CD8-positive, alpha-beta memory T cell (primary cell): ENCODE measurements at regions not wholly inside any gene's neighbourhood (a gene's known extent, or its start where the extent isn't known, plus 50 kb on each side); places are given as distances from the start of the nearest gene placed in this dataset.
"Not testable (repeated sequence)": the region's sequence is repeated elsewhere in the genome, so short reads cannot be mapped to it uniquely, and the experiment has no call there.

Experiments
- CTCF ChIA-PET: fragments of 350-600 bp; sonication (Branson Sonifier 250); formaldehyde crosslinking; loops from one replicate; lab custom pipeline; 2021; ENCODE audit warnings: antibody characterized with exemption; lab: Charles Lee
- POLR2A ChIA-PET: fragments of 350-600 bp; sonication (Branson Sonifier 250); formaldehyde crosslinking; loops from one replicate; lab custom pipeline; 2021; ENCODE audit warnings: antibody characterized with exemption; lab: Charles Lee
- DNase-seq, 5 donors: peaks; one replicate each; pipeline versions ENCODE4 v3.0.0 to v3.0.0-alpha.2; 2020 to 2022; ENCODE audit warnings: mixed read lengths in 1 of 5
- H3K27ac ChIP-seq: one replicate; pipeline ENCODE4 v1.7.0; 2013; ENCODE audit warnings: low read depth, mild to moderate bottlenecking, low read length, moderate library complexity
- H3K27me3 ChIP-seq: 2 replicates; pipeline ENCODE4 v1.7.0; 2013; ENCODE audit warnings: low read length, mild to moderate bottlenecking; ENCODE audit not compliant: insufficient read depth, poor library complexity, severe bottlenecking
- H3K36me3 ChIP-seq: 2 replicates; pipeline ENCODE4 v1.7.0; 2013; ENCODE audit warnings: mild to moderate bottlenecking, low read length, moderate library complexity; ENCODE audit not compliant: insufficient read depth
- H3K4me1 ChIP-seq: 2 replicates; pipeline ENCODE4 v1.7.0; 2013; ENCODE audit warnings: mild to moderate bottlenecking, low read length, moderate library complexity; ENCODE audit not compliant: insufficient read depth
- H3K4me3 ChIP-seq: 2 replicates; pipeline ENCODE4 v1.7.0; 2013; ENCODE audit warnings: mild to moderate bottlenecking, low read length
- H3K9me3 ChIP-seq: 2 replicates; pipeline ENCODE4 v1.7.0; 2013; ENCODE audit warnings: mild to moderate bottlenecking, low read length
- H3K27ac Mint-ChIP-seq, 8 donors: one replicate each; pipeline ENCODE4 v1.8.0; 2020 to 2021; ENCODE audit warnings: mixed read lengths in 8 of 8, mild to moderate bottlenecking in 6 of 8, inconsistent platforms in 3 of 8, moderate library complexity in 3 of 8
- H3K27me3 Mint-ChIP-seq, 2 donors: one replicate each; pipeline ENCODE4 v1.8.0; 2020 to 2021; ENCODE audit warnings: mixed read lengths in 2 of 2, mild to moderate bottlenecking in 1 of 2, moderate library complexity in 1 of 2
- H3K36me3 Mint-ChIP-seq, 3 donors: one replicate each; pipeline ENCODE4 v1.8.0; 2020 to 2021; ENCODE audit warnings: mixed read lengths in 3 of 3, inconsistent platforms in 1 of 3, mild to moderate bottlenecking in 1 of 3
- H3K4me1 Mint-ChIP-seq, 3 donors: one replicate each; pipeline ENCODE4 v1.8.0; 2020 to 2021; ENCODE audit warnings: mixed read lengths in 3 of 3, inconsistent platforms in 1 of 3, mild to moderate bottlenecking in 1 of 3
- H3K4me3 Mint-ChIP-seq, 7 donors: one replicate each; pipeline ENCODE4 v1.8.0; 2020 to 2021; ENCODE audit warnings: mixed read lengths in 7 of 7, mild to moderate bottlenecking in 6 of 7, moderate library complexity in 4 of 7, inconsistent platforms in 2 of 7
- H3K9me3 Mint-ChIP-seq, 5 donors: one replicate each; pipeline ENCODE4 v1.8.0; 2020 to 2022; ENCODE audit warnings: mixed read lengths in 5 of 5, mild to moderate bottlenecking in 3 of 5, moderate library complexity in 2 of 5, inconsistent platforms in 1 of 5

- Mint-ChIP-seq H3K27me3 (peaks cover 0 to 1% of the 10 kb centered on the region in 2 donors), H3K27ac (no peak overlapping the region), H3K4me3 (no peak overlapping the region), H3K9me3 (peaks cover 0 to 32% (median 2%) of the 10 kb centered on the region in 5 donors), H3K4me1 (no peaks in the 10 kb centered on the region), H3K36me3 (no peaks in the 10 kb centered on the region)
- Histone ChIP-seq H3K9me3 (no peaks in the 10 kb centered on the region), H3K27me3 (no peaks in the 10 kb centered on the region), H3K36me3 (no peaks in the 10 kb centered on the region), H3K4me3 (no peak overlapping the region), H3K4me1 (no peaks in the 10 kb centered on the region), H3K27ac (no peak overlapping the region)
- ChIA-PET POLR2A (no interaction called here), CTCF (no interaction called here)
- no peak for DNase-seq
Measured at GRCh38 chr3:147509448-147509847, 100.3 kb downstream of the ZIC1 start.

DNA sequence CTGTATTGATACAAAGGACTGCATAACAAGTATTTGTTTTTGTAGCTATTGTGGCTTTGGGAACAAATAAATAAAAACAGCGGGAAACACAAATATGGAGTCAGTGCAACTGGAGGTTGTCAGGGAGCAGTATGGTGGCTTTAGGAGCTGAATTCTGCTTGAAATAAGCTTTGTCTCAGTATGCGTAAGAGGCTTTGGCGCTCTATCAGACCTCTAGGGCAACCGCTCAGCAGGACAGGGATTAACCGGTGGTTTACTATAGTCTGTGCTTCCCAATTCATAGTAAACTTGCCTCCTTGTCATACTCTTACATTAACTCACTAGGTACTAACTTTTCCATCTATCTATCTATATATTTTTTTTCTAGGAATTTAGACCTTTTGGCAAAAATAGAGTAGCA is 104.6 kb downstream of the ZIC1 start:
- H3K36me3 ChIP-seq = no peaks in the 10 kb centered on the region
- no peaks in the 10 kb centered on the region for H3K9me3 ChIP-seq
- DNase-seq = no peak
- no peak overlapping the region for H3K4me3 Mint-ChIP-seq
- no peaks in the 10 kb centered on the region for H3K36me3 Mint-ChIP-seq
- peaks cover 0 to 18% (median 2%) of the 10 kb centered on the region in 5 donors for H3K9me3 Mint-ChIP-seq
- POLR2A ChIA-PET = no interaction called here
- H3K27ac ChIP-seq = no peak overlapping the region
- H3K4me3 ChIP-seq = no peak overlapping the region
- H3K4me1 ChIP-seq = no peaks in the 10 kb centered on the region
- CTCF ChIA-PET = no interaction called here
- no peak overlapping the region for H3K27ac Mint-ChIP-seq
- H3K4me1 Mint-ChIP-seq = no peaks in the 10 kb centered on the region
- H3K27me3 Mint-ChIP-seq = no peaks in the 10 kb centered on the region
- H3K27me3 ChIP-seq = no peaks in the 10 kb centered on the region

GRCh38 chr3:147514366-147515160 is 105.4 kb downstream of the ZIC1 start:
- H3K36me3 Mint-ChIP-seq = no peaks in the 10 kb centered on the region
- CTCF ChIA-PET = no interaction called here

DNA sequence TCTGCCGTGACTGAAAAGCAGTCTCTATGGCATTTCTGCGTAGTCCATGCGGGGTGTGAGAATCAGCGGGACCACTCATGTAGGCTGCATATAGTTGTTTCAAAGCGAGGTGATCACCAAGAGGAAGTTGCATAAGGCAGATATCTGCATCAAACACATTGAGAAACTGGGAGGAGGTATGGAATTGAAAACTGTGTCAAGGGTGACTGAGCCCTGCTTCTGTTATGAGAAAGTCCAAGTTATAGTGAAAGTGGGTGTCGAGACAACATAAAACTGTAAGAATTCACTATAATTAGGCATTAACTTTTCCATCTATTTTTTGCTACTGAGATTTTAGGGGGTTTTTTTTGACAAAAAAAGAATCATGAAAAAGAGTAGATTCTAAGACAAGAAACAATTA is 109.3 kb downstream of the ZIC1 start:
- POLR2A ChIA-PET = no interaction called here

More at GRCh38 chr3:147514366-147515160, 105.4 kb downstream of the ZIC1 start:
- no peak overlapping the region for H3K27ac Mint-ChIP-seq
- no peaks in the 10 kb centered on the region for H3K4me1 Mint-ChIP-seq
- no peaks in the 10 kb centered on the region for H3K36me3 ChIP-seq
- H3K4me1 ChIP-seq = no peaks in the 10 kb centered on the region
- DNase-seq = no peak
- H3K27me3 ChIP-seq = no peaks in the 10 kb centered on the region
- no peaks in the 10 kb centered on the region for H3K9me3 ChIP-seq
- H3K4me3 Mint-ChIP-seq = no peak overlapping the region
- H3K27ac ChIP-seq = no peak overlapping the region
- POLR2A ChIA-PET = no interaction called here
- no peak overlapping the region for H3K4me3 ChIP-seq
- H3K27me3 Mint-ChIP-seq = no peaks in the 10 kb centered on the region
- H3K9me3 Mint-ChIP-seq = peaks cover 0 to 18% (median 2%) of the 10 kb centered on the region in 5 donors

DNA sequence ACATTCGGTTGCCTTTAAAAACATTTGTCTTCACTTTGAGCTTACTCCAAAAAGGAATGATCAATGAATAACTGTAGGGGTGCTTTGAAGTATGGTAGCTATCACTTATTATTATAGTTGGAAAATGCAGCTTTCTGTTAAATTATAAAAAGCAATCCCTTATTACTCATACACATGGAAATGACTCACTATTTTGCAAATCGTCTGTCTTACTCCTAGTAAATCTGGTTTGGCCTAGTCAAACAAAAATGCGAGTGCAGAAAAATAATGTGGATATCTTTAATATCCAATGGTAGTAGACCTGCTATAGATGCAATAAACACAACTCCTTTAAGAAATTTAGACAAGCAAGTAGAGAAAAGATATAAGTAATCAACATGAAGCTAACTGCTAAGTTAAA is 112.5 kb downstream of the ZIC1 start:
- CTCF ChIA-PET = no interaction called here
- no peaks in the 10 kb centered on the region for H3K4me1 ChIP-seq
- DNase-seq = no peak
- no peaks in the 10 kb centered on the region for H3K27me3 Mint-ChIP-seq
- H3K27ac ChIP-seq = no peak overlapping the region
- H3K4me1 Mint-ChIP-seq = no peaks in the 10 kb centered on the region
- H3K36me3 Mint-ChIP-seq = no peaks in the 10 kb centered on the region
- no peaks in the 10 kb centered on the region for H3K9me3 ChIP-seq
- H3K9me3 Mint-ChIP-seq = peaks cover 3 to 36% (median 9%) of the 10 kb centered on the region in 5 donors
- POLR2A ChIA-PET = no interaction called here
- H3K27me3 ChIP-seq = no peaks in the 10 kb centered on the region
- no peaks in the 10 kb centered on the region for H3K36me3 ChIP-seq
- no peak overlapping the region for H3K4me3 Mint-ChIP-seq
- H3K4me3 ChIP-seq = no peak overlapping the region
- H3K27ac Mint-ChIP-seq = no peak overlapping the region

More for the DNA sequence above, 109.3 kb downstream of the ZIC1 start:
- Mint-ChIP-seq H3K36me3 (no peaks in the 10 kb centered on the region), H3K9me3 (peaks cover 0 to 16% (median 3%) of the 10 kb centered on the region in 5 donors), H3K4me1 (no peaks in the 10 kb centered on the region), H3K27ac (no peak overlapping the region), H3K4me3 (no peak overlapping the region), H3K27me3 (no peaks in the 10 kb centered on the region)
- Histone ChIP-seq H3K27ac (no peak overlapping the region), H3K27me3 (no peaks in the 10 kb centered on the region), H3K4me3 (no peak overlapping the region), H3K36me3 (no peaks in the 10 kb centered on the region), H3K9me3 (no peaks in the 10 kb centered on the region), H3K4me1 (no peaks in the 10 kb centered on the region)
- no peak for DNase-seq
- CTCF ChIA-PET = no interaction called here

- H3K27ac ChIP-seq, H3K4me3 Mint-ChIP-seq, H3K4me1 Mint-ChIP-seq, H3K27me3 Mint-ChIP-seq, H3K4me3 ChIP-seq, POLR2A ChIA-PET, H3K36me3 ChIP-seq, H3K4me1 ChIP-seq, H3K27me3 ChIP-seq, H3K9me3 ChIP-seq, DNase-seq, CTCF ChIA-PET, H3K36me3 Mint-ChIP-seq, H3K27ac Mint-ChIP-seq: not testable (repeated sequence)
- H3K9me3 Mint-ChIP-seq = peaks cover 4 to 38% (median 10%) of the 10 kb centered on the region in 5 donors
Measured at GRCh38 chr3:147522780-147523179, 113.6 kb downstream of the ZIC1 start.

- no peak overlapping the region for H3K4me3 Mint-ChIP-seq
- H3K4me1 ChIP-seq = no peaks in the 10 kb centered on the region
- no peak overlapping the region for H3K27ac Mint-ChIP-seq
- H3K4me3 ChIP-seq = no peak overlapping the region
- peaks cover 6 to 36% (median 19%) of the 10 kb centered on the region in 5 donors for H3K9me3 Mint-ChIP-seq
- H3K27ac ChIP-seq = no peak overlapping the region
- no peaks in the 10 kb centered on the region for H3K27me3 ChIP-seq
- no peaks in the 10 kb centered on the region for H3K27me3 Mint-ChIP-seq
- CTCF ChIA-PET = no interaction called here
- H3K36me3 ChIP-seq = no peaks in the 10 kb centered on the region
- H3K9me3 ChIP-seq = no peaks in the 10 kb centered on the region
- H3K36me3 Mint-ChIP-seq = no peaks in the 10 kb centered on the region
- H3K4me1 Mint-ChIP-seq = no peaks in the 10 kb centered on the region
- POLR2A ChIA-PET = no interaction called here
- DNase-seq = no peak
Measured at GRCh38 chr3:147529551-147529950, 120.4 kb downstream of the ZIC1 start.

DNA sequence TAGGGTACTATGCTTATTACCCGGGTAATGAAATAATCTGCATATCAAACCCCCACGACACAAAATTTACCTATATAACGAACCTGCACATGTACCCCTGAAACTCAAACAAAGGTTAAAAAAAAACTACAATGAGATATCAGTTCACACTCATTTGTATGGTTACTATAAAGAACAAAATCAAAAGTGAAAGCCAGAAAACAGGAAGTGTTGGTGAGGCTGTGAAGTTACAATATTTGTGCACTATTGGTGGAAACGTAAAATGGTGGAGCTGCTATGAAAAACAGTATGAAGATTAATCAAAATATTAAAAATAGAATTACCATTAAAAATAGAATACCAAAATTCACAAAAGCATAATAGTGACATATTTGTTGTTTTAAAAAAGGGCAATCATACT is 128.9 kb downstream of the ZIC1 start:
- H3K9me3 ChIP-seq = no peaks in the 10 kb centered on the region
- ChIA-PET CTCF (no interaction called here), POLR2A (no interaction called here)
- no peaks in the 10 kb centered on the region for H3K27me3 ChIP-seq
- Mint-ChIP-seq H3K4me1 (no peaks in the 10 kb centered on the region), H3K36me3 (no peaks in the 10 kb centered on the region), H3K27ac (no peak overlapping the region), H3K4me3 (no peak overlapping the region), H3K27me3 (no peaks in the 10 kb centered on the region), H3K9me3 (peaks cover 22 to 34% (median 24%) of the 10 kb centered on the region in 5 donors)
- H3K27ac ChIP-seq = no peak overlapping the region
- no peaks in the 10 kb centered on the region for H3K4me1 ChIP-seq
- no peak overlapping the region for H3K4me3 ChIP-seq
- DNase-seq = no peak
- no peaks in the 10 kb centered on the region for H3K36me3 ChIP-seq
